NOMO-1 treated with dmso at 0.1 percent for 144 hours (cell line): ENCODE measurements at regions not wholly inside any gene's neighbourhood (a gene's known extent, or its start where the extent isn't known, plus 50 kb on each side); places are given as distances from the start of the nearest gene placed in this dataset.

Experiments
- DNase-seq: peaks from one replicate; lab custom pipeline; 2025; ENCODE audit not compliant: unreplicated experiment; lab: John Stamatoyannopoulos, UW

DNA sequence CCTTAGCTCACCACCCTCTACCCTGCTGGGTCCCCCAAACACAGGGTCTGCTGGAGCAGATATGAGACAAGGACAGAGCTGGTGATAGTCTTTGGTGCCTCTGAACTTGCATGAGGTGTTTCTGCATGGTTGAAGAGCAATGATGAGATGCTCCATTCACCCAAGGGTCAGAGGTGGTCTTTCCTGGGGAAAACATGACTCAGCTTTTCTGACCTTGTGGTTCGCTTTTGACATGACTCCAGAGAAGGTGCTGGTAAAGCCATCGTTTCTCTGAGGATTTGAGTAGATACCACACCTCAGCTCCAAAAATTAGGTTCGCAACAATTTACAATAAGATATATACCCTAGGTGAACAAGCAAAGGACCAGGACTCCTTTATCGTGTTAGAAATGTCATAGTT is 304.8 kb downstream of the DHX35 start:
- DNase-seq = no peak

DNA sequence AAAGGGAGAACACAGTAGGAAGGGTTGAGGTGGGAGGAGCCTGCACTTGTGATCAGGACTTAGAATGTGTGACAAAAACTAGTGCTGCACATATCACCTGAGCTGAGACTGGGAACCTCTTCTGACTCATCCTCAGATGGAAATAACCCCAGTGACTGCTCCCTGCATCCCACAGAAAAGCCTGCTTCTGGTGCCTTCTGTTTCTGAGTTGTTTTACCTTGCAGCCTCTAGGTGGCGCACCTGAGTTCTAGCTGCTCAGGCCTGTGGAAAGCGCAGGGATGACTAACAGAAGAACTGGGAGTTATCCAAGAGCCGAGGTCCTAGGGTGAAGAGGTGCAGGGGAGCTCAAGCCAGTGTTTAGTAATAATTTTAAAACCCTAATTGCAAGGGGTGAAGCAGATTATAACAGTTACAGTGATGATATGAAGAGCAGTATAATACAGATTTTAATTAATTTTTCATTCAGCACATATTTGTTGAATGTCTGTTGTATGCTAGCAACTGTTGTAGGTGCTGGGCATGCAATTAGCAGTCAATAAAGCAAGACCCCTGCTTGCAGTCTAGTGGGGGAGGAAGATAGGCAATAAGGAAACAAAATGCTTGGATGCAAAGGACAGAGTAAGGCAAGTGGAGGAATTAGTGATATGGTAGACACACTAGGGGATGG is 302.5 kb downstream of the DHX35 start:
- peak; percentile 13 for DNase-seq

DNA sequence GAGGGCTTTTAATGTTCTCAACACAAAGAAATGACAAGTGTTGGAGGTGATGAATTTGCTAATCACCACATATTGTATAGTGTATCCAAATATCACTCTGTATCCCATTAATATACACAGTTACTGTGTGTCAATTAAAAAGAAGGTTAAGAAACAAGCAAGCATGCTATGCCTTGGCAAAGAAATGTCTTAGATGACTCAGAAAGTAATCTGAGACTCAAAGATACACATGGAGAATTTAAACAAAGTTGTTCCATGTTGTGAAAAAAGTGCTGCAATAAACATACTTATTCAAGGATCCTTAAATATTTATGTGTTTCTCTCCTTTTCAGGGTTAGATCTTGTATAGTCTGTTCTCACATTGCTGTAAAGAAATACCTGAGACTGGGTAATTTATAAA is 300.9 kb downstream of the DHX35 start:
- no peak for DNase-seq

DNA sequence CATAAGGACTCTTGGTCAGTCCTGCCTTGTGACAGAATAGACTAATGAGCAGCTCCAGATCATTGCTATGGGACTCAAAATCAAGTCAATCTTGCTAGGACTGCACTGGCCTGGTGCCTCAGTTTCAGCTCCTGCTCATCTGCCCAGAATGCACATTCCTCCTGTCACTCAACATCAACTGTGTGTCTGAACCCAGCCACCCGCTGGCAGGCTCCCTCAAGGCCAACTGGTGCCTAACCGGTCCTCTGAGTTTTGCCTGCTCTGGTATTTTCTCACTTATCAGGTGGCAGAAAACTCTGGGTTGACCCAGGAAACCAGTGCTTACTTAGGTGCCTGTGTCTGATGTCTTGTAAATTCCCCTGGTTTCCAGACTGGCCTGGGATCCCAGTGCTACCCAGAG is 297.7 kb downstream of the DHX35 start:
- DNase-seq = no peak

DNA sequence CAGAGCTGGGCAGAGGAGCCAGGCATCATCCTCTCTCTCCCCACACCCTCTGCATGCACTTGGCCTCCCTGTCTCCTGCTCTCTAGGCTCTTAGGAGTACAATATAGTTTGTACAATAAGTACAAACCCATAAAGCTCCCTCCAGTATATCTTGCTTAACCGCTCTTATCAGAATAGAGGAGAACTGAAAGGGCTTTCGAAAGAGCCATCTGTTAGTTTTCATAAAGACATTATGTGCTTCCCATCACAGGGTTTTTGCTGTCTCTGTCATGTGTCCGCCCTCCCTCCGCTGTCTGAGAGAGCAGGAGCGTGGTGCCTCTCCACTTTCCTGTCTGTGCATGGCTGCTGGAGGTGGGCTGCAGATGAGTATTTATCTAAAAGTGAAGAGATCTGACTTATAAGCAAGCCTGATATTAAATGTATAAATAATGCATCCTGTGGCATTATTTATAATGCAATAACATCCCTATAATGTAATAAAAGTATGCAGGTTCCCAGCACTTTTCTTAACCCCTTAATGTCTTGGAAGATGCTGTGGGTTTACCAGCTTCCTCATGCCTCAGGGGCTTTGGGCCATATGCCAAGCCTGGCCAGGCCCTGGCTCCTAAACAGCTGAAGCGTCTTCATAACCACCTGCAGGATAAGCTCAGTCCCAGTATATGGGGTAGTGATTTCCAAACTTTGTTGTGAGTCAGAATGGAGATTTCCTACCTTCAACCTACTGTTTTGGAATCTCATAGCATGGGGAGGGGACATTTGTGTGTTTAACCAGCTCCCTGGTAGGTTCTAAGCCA is 297.1 kb downstream of the DHX35 start:
- no peak for DNase-seq

DNA sequence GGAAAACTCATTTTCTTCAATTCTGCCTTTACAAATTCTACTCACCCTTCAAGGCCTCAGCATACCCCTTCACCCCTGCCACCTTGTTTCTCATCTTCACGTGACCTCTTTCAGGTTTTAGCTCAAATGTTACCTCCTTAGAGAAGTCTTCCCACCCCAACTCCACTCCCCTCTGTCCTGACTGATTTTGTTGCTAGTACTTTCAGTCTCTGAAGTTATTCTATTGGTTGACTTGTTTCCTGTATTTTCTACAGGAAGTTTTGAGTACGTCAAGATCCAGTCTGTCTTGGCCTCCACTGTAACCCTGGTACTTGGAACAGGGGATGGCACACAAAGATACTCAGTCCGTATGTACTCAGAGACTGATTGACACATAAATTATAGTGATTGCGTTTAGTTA is 296.1 kb downstream of the DHX35 start:
- DNase-seq = no peak

DNA sequence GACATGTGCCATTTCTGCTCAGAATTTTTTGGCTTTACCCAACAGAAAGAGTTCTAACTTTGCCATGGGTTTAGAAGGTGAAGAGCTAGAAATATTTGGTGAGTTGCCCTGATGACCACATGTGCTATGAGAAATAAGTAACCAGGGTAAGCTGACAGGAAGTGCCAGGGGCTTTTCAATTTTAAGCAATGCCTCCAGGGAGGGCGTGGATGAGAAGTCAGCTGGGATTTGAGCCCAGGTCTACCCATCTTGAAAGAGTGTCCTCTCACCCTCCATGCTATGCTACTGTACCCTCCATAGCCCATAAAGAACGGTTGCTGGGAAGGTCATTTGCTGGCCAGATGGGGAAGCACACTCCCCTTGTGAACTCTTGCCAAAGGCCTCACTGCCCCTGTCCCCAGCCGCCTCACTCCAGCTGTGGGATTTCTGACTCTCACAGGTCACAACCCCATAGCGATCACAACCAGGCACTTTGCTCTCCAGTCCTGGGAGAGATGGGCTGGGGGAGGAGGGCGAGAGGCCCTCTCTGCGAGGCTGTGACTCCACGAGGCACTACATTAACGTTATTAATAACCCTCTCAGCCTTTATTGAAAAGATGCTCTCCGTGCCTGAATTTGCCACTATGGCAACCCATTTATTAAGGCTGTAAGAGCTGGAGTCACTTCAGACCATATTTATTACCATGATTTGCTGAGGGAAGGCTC is 291.1 kb downstream of the DHX35 start:
- DNase-seq = no peak

DNA sequence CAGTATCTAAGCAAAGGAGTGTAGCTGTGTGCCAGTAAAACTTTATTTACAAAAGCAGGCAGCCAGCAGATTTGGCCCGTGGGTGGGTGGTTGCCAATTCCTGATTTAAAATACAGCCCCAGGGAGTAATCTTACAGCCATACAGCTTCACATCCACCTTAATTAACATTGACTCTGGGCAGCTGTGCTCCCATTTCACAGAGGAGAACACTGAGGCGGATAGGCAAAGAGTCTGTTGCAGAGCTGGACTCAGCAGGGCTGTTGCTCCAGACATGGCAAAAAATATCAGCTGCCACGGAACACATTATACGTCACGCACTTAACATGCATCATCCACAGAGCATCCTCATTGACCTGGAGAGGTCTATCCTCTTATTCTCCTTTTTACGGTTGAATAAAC is 289.9 kb downstream of the DHX35 start:
- no peak for DNase-seq

DNA sequence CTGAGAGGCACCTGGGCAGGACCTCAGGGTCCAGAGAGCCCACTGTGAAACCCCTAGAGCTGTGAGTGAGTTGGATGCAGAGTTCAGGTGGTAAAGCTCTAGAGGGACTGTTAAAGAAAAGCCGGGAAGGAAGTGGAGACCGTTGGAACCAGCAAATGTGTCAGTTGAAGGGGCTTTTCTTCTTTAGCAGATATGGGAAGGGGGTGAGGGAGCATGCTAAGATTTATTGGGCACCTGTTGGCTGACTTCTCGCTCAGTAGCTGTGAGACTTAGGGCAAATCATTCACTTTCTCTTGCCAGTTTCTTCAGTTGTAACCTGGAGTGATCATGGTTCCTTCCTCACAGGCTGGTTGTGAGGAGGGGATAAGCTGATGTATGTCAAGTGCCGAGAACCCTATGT is 287.7 kb downstream of the DHX35 start:
- DNase-seq = no peak

DNA sequence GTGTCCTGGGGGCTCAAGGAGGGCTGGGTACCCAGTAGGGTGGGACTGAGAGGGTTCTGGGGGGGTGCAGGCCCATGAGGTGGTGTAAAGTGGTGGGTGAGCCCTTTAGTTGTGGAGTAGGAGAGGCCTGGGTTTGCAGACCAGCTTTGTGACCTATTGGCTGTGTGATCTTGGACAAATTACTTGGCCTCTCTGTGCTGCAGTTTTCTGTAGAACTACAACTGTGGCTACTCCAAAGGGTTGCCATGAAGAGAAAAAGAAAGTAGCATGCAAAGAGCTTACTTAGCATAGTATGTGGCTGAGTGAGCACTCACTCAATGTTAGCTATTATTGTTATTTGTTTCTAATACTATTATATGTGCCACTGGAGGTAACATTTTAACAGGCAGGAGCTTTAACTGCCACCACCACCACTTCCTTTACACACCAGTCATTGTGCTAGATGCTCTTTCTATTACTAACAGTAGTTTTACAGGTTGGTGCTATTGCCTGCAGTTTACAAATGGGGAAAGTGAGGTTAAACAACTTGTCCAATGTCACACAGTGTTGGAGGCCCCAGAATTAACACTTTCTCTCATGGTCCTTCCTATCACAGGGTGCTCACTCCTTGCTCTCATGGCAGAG is 286.8 kb downstream of the DHX35 start:
- no peak for DNase-seq

DNA sequence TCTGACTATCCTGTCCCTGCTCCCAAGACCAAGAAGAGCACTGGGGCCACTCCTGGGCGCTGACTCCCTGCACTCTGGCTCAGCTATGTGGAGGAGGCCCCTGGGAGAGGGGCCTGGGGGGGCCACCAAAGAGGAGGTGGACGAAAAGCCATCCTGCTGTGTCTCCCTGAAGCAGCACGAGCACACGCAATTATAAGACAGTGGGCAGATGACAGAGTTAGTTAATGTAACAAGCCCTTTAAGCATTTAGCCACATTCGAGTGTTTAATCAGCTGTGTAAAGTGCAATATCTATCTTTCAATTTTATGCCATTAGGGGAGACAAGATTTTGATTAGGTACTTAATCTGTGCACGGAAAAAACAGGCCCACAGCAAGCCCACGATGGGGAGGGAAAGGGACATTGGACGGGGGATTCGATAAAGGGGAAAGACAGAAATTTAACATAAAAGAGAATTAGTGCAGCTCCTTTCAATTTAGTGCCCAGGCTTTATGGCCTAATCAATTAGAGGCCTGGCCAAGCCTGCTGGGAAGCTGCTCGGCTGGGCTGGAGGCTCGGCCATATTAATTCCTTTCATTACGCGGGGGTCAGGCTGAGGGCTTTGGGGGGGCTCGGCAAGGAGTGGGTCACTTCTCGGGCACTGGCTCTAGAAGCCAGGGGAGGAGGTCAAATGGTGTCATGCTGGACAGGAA is 286.2 kb downstream of the DHX35 start:
- no peak for DNase-seq

DNA sequence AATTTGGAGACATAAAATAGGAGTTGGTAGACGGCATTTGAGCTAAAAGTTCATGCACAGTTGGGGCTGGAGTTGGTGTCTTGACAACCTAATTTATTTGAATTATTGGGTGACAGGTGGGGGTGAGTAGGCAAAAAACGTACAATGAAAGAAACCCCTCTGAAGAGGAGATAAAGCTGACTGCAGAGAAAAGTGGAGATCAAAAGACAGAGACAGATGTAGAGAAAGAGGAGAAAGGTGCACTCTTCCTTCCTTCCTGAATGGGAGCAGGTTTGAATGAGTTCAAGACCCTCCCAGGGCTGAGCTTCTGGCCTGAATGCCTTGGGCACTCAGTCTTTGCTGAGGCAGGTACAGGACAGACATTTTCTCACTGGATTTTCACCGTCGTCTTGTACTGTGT is 284.3 kb downstream of the DHX35 start:
- no peak for DNase-seq

DNA sequence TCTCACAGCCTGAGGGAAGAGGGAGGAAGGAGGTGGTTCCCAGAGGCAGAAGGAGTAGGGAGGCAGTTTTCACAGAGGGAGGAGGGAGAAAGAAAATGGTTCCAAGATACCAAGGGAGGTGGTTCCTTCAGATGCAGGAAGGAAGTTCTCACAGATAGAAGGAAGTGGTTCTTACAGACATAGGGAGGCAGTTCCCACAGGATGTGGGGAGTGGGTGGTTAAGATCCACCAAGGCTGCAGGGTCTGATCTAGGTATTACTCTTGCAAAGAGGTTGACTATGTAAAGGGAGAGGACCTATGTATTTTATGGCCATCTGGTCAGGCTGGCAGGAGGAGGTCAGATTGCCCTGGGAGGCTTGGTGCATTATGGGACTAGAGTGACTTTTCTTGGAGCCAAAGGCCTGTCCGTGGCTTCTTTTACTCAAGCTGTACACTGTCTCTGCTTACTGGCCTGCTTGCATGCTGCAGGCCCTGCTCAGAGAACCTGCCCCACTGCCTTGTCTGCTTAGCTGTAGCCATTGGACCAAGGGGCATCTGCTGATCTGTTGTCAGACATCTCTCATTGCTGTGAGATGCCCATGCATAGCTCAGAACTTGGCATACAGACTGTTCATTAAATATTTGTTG is 283.7 kb downstream of the DHX35 start:
- DNase-seq = no peak

DNA sequence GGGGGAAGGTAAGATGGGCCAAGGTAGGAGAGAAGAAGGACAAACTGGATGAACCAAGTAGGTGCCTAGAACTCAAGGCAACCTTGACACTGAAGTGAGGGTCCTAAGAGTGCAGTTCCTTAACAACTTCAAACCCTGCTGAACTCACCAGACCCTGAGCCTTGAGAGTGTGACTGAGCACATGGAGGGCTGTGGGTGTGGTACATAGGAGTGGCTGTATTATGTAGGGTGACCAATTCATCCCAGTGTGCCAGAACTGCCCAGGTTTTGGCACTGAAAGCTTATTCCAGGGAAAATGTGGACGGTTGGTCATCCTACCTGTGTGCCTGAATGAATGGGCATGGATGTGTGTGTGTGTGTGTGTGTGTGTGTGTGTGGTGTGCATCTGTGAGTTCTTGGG is 281.8 kb downstream of the DHX35 start:
- no peak for DNase-seq

DNA sequence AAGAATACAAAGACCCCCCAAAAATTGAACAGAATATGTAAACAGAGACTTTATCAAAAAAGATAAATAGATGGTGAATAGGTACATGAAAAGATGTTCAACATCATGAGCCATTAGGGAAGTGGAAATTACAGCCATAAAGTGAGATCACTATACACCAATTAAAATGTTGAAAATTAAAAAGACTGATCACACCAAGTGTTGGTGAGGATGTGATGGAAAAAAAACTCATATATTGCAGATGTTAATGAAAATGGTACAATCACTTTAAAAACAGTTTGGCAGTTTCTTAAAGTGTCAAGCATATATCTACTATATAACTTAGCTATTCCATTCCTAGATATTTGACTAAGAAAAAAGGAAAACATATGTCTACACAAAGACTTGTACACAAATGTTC is 280.5 kb downstream of the DHX35 start:
- no peak for DNase-seq

DNA sequence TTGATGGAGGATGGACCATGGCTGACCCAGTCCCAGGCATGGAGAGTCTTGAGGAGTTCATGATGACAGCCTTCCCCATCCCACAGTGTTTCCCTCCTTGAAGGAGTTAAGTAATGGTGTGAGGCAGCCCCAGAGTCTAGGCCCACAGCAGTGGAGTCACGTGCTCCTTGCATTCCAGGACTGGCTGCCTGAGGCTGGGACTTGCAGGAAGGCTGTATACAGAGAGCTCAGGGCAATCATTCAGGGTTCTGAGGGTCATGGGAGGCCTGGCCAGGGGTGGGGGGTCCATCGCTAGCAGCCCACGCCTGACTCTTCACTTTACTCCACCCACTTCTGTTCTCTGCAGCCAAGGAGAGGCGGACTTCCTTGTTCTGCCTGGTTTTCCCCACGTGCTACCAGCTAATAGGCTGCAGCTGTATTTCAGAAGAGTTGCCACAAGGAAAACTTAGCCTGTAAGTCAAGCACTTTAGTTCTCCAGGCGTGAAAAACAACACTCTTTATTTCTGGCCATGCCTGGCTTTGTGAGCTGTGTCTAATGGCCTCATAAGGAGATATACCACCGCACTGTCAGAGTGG is 272.5 kb downstream of the DHX35 start:
- no peak for DNase-seq

DNA sequence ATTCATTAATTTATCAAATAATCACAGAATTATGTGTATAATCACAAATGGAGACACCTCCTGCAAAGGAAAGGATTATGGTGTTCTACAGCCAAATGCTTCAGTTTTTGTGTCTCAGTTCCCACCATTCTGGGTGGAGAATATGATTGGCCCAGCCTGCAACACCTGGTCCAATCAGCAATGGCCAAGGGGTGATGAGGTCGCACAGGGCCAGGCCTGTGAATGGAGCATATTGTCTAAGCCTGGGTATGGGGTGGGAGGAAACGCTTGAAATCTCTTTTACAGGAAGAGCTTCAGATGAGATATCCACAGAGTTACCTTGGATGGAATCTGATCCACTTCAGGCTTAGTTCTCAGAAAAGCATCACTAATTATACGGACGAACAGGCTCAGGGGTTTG is 271.6 kb downstream of the DHX35 start:
- no peak for DNase-seq

DNA sequence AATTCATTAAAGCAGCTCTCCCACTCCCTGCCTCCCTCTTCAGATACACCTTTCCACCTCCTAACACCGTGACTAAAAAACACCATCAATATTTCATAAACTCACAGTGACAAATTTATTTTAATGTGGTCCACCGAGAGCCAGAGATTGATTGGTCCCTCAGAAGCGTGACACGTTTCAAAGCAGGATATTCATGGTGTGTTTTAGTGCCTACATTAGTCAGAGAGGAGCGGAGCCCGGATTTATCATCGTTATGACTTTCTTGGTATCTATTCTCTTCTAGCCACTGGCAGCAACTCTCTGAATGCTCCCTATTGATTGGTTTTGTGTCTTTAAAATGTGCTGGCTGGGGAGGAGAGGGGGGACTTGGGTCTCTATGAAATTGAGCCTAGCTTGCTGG is 265.3 kb downstream of the DHX35 start:
- DNase-seq = no peak

DNA sequence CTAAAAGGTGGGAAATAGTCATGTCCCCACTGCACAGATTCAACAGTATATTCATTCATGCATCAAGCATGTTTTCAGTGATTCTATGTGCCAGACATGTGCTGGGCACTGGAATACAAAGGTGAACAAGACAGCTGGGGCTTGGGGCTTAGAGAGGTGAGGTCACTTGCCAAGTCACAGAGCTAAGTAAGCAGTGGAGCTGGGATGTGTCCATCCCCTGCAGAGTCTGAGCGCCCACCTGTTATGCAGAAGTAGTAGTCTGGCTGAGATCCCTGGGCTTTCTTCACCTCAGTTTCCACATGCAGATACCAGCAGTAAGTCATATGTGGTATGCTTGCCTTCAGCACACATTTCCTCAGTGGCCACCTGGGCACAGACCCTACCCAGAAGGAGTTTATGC is 263.8 kb downstream of the DHX35 start:
- no peak for DNase-seq

DNA sequence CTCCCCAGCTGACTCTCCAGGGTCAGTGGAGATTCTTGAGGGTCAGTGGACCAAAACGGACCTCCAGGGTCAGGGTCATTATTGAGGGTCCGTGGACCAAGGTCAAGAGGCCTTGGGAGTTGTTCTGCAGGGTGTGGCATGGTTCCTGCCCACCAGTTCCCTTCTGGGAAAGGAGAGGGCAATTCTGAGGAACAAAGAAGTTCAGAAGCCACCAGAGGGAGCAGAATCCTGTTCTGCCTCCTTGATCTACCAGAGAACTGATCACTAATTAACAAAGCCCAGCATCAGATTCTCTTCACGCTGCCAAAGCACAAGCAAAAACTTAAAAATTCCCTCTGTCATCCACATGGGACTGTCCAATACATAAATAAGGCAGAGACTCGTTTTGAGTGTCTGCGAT is 263.4 kb downstream of the DHX35 start:
- DNase-seq = no peak
